ENCODE measurements at regions not wholly inside any gene's neighbourhood (a gene's known extent, or its start where the extent isn't known, plus 50 kb on each side); places are given as distances from the start of the nearest gene placed in this dataset.

GRCh38 chr1:80892539-80892938, 908.2 kb upstream of the ADGRL2 start:
- H3K27ac Mint-ChIP-seq = no peak overlapping the region
- H3K4me3 Mint-ChIP-seq = no peak overlapping the region
- ATAC-seq (ENCODE audit: low read depth in 2 of 2) (no peak), DNase-seq (no peak)
- H3K4me1 Mint-ChIP-seq = peaks cover 0 to 10% (median 4%) of the 10 kb centered on the region in 3 donors
- no peaks in the 10 kb centered on the region for H3K36me3 Mint-ChIP-seq
- H3K27me3 Mint-ChIP-seq = no peaks in the 10 kb centered on the region
- H3K9me3 Mint-ChIP-seq = peaks cover 0 to 3% (median 0%) of the 10 kb centered on the region in 7 donors

- ATAC-seq (ENCODE audit: low read depth in 2 of 2) = no peak
- no peak overlapping the region for H3K27ac Mint-ChIP-seq
- H3K36me3 Mint-ChIP-seq = no peaks in the 10 kb centered on the region
- H3K9me3 Mint-ChIP-seq = peaks cover 0 to 3% (median 0%) of the 10 kb centered on the region in 7 donors
- H3K27me3 Mint-ChIP-seq = no peaks in the 10 kb centered on the region
- no peak for DNase-seq
- H3K4me1 Mint-ChIP-seq = peaks cover 0 to 10% (median 4%) of the 10 kb centered on the region in 3 donors
- no peak overlapping the region for H3K4me3 Mint-ChIP-seq
These were observed 908.9 kb upstream of the ADGRL2 start for GRCh38 chr1:80891871-80892270.

GRCh38 chr1:80882553-80882952, 918.2 kb upstream of the ADGRL2 start:
- Mint-ChIP-seq H3K36me3 (no peaks in the 10 kb centered on the region), H3K27ac (no peak overlapping the region), H3K27me3 (no peaks in the 10 kb centered on the region), H3K4me3 (no peak overlapping the region), H3K9me3 (peaks cover 0 to 2% (median 0%) of the 10 kb centered on the region in 7 donors), H3K4me1 (no peaks in the 10 kb centered on the region)
- ATAC-seq (ENCODE audit: low read depth in 2 of 2) (no peak), DNase-seq (no peak)

DNA sequence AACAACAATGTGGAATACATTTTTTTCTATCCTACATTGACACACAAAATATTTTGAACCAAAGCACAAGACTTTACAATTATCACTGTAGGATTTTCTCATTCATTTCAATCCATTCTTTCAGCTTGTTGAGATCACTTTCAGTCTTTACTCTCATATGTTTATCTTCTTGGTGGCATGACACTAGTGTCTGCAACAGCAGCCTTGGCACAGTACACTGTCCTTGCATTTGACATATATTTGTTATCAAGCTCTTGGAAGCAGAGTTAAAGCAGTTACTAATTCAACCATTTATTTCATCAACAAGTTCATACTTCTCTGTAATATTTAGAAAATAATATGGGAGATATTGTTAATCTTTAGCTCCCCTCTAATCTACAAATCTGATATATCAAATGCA, 922.4 kb upstream of the ADGRL2 start:
- Mint-ChIP-seq H3K4me1 (no peaks in the 10 kb centered on the region), H3K27me3 (no peaks in the 10 kb centered on the region), H3K36me3 (no peaks in the 10 kb centered on the region), H3K27ac (no peak overlapping the region), H3K9me3 (peaks cover 0 to 5% (median 0%) of the 10 kb centered on the region in 7 donors), H3K4me3 (no peak overlapping the region)
- DNase-seq = no peak
- ATAC-seq (ENCODE audit: low read depth in 2 of 2) = no peak

GRCh38 chr1:80876035-80876434, 924.7 kb upstream of the ADGRL2 start:
- no peaks in the 10 kb centered on the region for H3K27me3 Mint-ChIP-seq
- H3K9me3 Mint-ChIP-seq = peaks cover 0 to 5% (median 0%) of the 10 kb centered on the region in 7 donors
- DNase-seq (no peak), ATAC-seq (ENCODE audit: low read depth in 2 of 2) (no peak)
- H3K4me1 Mint-ChIP-seq = no peaks in the 10 kb centered on the region
- H3K27ac Mint-ChIP-seq = no peak overlapping the region
- no peaks in the 10 kb centered on the region for H3K36me3 Mint-ChIP-seq
- no peak overlapping the region for H3K4me3 Mint-ChIP-seq

DNA sequence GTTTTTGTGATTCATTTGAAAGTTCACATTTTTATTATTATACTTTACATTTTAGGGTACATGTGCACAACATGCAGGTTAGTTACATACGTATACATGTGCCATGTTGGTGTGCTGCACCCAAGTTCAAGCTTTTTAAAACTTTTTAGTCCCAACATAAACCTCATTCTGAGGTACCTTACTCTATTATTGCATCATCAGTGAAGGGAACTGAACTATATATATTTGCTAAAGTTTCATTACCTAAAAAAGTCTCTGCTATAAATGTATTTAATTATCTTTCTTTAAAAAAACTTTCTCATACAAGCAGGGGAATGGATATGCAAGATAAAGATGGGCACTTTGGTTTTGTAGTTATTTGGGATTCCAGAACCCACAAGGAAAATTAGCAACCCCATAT, 931.4 kb upstream of the ADGRL2 start:
- DNase-seq (no peak), ATAC-seq (ENCODE audit: low read depth in 2 of 2) (no peak)
- Mint-ChIP-seq H3K27ac (no peak overlapping the region), H3K36me3 (no peaks in the 10 kb centered on the region), H3K4me3 (no peak overlapping the region), H3K9me3 (peaks cover 0 to 3% (median 0%) of the 10 kb centered on the region in 7 donors), H3K27me3 (no peaks in the 10 kb centered on the region), H3K4me1 (no peaks in the 10 kb centered on the region)

GRCh38 chr1:80847904-80848303, 952.8 kb upstream of the ADGRL2 start:
- Mint-ChIP-seq H3K9me3 (peaks cover 0 to 9% (median 2%) of the 10 kb centered on the region in 7 donors), H3K4me3 (no peak overlapping the region), H3K36me3 (no peaks in the 10 kb centered on the region), H3K27me3 (no peaks in the 10 kb centered on the region), H3K27ac (no peak overlapping the region), H3K4me1 (no peaks in the 10 kb centered on the region)
- DNase-seq = no peak
- ATAC-seq (ENCODE audit: low read depth in 2 of 2) = no peak

- Mint-ChIP-seq H3K4me1 (no peaks in the 10 kb centered on the region), H3K27me3 (no peaks in the 10 kb centered on the region), H3K36me3 (no peaks in the 10 kb centered on the region), H3K9me3 (peaks cover 0 to 10% (median 0%) of the 10 kb centered on the region in 7 donors), H3K27ac (no peak overlapping the region), H3K4me3 (no peak overlapping the region)
- ATAC-seq (ENCODE audit: low read depth in 2 of 2) = no peak
- no peak for DNase-seq
These were observed 953.8 kb upstream of the ADGRL2 start for GRCh38 chr1:80846966-80847365.

DNA sequence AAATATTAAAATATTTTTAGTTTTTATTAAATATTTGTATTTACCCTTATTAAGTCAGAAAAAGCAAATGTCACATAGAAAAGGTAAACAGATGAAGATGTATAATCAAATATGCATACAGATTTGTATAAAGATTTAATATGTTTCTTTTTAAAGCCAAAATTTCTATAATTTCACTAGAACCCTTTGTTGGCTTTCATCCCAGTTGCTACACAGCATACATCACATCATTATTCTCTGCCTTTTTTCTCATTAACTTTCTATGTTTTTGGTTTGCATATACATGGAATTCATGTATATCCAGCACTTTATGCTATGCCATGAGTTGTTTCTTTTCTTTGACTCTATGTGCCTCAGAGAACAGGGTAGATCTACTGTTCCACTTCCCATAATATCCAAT, 957.9 kb upstream of the ADGRL2 start:
- Mint-ChIP-seq H3K4me1 (no peaks in the 10 kb centered on the region), H3K36me3 (no peaks in the 10 kb centered on the region), H3K27ac (no peak overlapping the region), H3K9me3 (peaks cover 3 to 12% (median 8%) of the 10 kb centered on the region in 7 donors), H3K27me3 (no peaks in the 10 kb centered on the region), H3K4me3 (no peak overlapping the region)
- no peak for DNase-seq
- ATAC-seq (ENCODE audit: low read depth in 2 of 2) = no peak

GRCh38 chr1:80841261-80841660, 959.5 kb upstream of the ADGRL2 start:
- H3K4me3 Mint-ChIP-seq = no peak overlapping the region
- H3K27me3 Mint-ChIP-seq = no peaks in the 10 kb centered on the region
- peaks cover 4 to 12% (median 8%) of the 10 kb centered on the region in 7 donors for H3K9me3 Mint-ChIP-seq
- ATAC-seq (ENCODE audit: low read depth in 2 of 2) = no peak
- no peak for DNase-seq
- H3K36me3 Mint-ChIP-seq = no peaks in the 10 kb centered on the region
- H3K27ac Mint-ChIP-seq = no peak overlapping the region
- no peaks in the 10 kb centered on the region for H3K4me1 Mint-ChIP-seq

DNA sequence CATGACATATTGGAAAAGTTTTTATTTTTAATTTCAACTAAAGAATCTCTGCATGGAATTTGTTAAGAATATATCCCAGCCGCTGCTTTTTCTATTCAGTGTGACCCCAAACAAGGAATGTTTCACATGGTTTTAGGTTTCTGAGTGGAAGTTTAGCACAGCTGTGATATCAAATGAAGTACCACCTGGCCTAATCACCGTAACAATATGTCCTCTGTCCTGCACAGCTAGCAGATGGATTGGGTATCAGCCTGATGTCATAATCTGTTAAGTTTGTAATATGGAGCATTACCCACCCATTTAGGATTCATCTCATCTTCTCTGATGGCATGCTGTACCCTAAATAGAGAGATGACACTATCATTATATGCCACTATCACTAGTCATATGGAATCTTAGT, 963.7 kb upstream of the ADGRL2 start:
- Mint-ChIP-seq H3K4me3 (no peak overlapping the region), H3K27me3 (no peaks in the 10 kb centered on the region), H3K9me3 (peaks cover 4 to 10% (median 7%) of the 10 kb centered on the region in 7 donors), H3K4me1 (no peaks in the 10 kb centered on the region), H3K36me3 (no peaks in the 10 kb centered on the region), H3K27ac (no peak overlapping the region)
- ATAC-seq (ENCODE audit: low read depth in 2 of 2) (no peak), DNase-seq (no peak)

DNA sequence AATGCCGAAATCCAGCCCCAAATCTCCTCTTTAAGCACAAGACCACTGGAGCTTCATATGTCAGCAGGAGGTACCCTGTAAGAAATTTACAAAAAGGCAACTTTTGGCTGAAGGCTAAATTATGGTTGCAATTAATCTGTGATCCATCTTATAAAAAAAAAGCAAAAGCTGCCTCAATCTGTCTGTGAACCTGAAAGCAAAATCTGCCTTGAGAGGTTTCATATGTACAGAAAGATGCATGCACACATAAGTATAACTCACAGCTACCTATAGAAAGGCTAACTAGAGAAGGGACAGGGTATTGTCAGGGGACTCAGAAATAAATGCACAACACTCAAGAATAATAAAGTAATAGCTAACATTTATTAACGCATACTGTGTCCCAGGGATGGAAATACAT, 964.2 kb upstream of the ADGRL2 start:
- DNase-seq (no peak), ATAC-seq (ENCODE audit: low read depth in 2 of 2) (no peak)
- H3K36me3 Mint-ChIP-seq = no peaks in the 10 kb centered on the region
- H3K4me3 Mint-ChIP-seq = no peak overlapping the region
- H3K27me3 Mint-ChIP-seq = no peaks in the 10 kb centered on the region
- H3K9me3 Mint-ChIP-seq = peaks cover 4 to 6% (median 4%) of the 10 kb centered on the region in 7 donors
- H3K27ac Mint-ChIP-seq = no peak overlapping the region
- no peaks in the 10 kb centered on the region for H3K4me1 Mint-ChIP-seq

DNA sequence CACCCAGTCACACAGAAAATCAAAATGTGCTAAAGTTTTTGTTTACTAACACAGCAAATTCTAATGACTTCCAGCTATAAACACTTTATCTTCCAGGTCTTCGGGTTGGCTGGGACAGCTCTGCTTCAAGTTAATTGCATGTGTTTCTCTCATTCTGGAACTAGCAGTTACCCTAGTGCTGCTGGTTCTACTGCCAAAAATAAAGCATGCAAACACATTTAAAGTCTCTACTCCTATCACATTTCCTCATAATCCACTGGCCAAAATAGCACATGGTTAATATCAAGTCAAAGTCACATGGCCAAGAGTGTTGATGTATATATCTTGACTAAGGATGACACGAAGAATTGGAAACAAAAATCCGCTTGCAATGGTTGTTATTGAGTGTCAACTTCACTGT, 973.1 kb upstream of the ADGRL2 start:
- Mint-ChIP-seq H3K9me3 (peaks cover 0 to 4% (median 0%) of the 10 kb centered on the region in 7 donors), H3K4me3 (no peak overlapping the region), H3K27me3 (no peaks in the 10 kb centered on the region), H3K27ac (peak overlapping the region in 1 of 6 donors; percentile 44), H3K36me3 (no peaks in the 10 kb centered on the region), H3K4me1 (no peaks in the 10 kb centered on the region)
- no peak for ATAC-seq (ENCODE audit: low read depth in 2 of 2)
- no peak for DNase-seq

DNA sequence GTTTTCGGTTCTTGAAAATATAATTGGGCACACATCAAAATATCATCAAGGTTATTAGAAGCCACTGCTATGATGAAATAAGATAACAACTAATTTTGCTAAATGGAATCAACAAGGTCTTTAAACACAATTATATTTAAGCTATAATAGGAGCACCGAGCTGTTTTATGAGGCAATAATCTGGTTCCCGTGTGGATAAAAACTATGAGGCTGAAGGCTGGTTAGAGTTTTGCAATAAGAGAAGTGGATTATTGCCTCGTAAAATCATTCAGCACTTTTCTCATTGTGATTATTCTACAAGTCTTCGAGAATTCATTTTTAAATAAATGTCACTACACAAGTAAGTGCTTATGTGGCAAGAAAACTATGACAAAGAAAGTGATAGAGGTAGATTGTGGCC, 975.7 kb upstream of the ADGRL2 start:
- no peak overlapping the region for H3K27ac Mint-ChIP-seq
- H3K27me3 Mint-ChIP-seq = no peaks in the 10 kb centered on the region
- peaks cover 0 to 4% (median 0%) of the 10 kb centered on the region in 7 donors for H3K9me3 Mint-ChIP-seq
- DNase-seq (no peak), ATAC-seq (ENCODE audit: low read depth in 2 of 2) (no peak)
- no peak overlapping the region for H3K4me3 Mint-ChIP-seq
- H3K36me3 Mint-ChIP-seq = no peaks in the 10 kb centered on the region
- no peaks in the 10 kb centered on the region for H3K4me1 Mint-ChIP-seq

- H3K27me3 Mint-ChIP-seq = no peaks in the 10 kb centered on the region
These were observed 982.5 kb upstream of the ADGRL2 start for GRCh38 chr1:80818211-80818610.

More at GRCh38 chr1:80818211-80818610, 982.5 kb upstream of the ADGRL2 start:
- ATAC-seq (ENCODE audit: low read depth in 2 of 2) (no peak), DNase-seq (no peak)
- Mint-ChIP-seq H3K27ac (no peak overlapping the region), H3K9me3 (peaks cover 0 to 2% (median 0%) of the 10 kb centered on the region in 7 donors), H3K36me3 (no peaks in the 10 kb centered on the region), H3K4me3 (no peak overlapping the region), H3K4me1 (no peaks in the 10 kb centered on the region)
